Stimulated activated CD4-positive, alpha-beta T cell treated with anti-CD3 and anti-CD28 coated beads, Interleukin-4, amount 100 ng/mL, for 24 hours (primary cell): ENCODE measurements at regions not wholly inside any gene's neighbourhood (a gene's known extent, or its start where the extent isn't known, plus 50 kb on each side); places are given as distances from the start of the nearest gene placed in this dataset.
"Not testable (repeated sequence)": the region's sequence is repeated elsewhere in the genome, so short reads cannot be mapped to it uniquely, and the experiment has no call there.

Experiments
- DNase-seq: peaks from one replicate; pipeline ENCODE4 v3.0.0-alpha.2; 2020

- no peak for DNase-seq
Observed at GRCh38 chr2:147603447-147603846, 241.4 kb upstream of the ACVR2A start.

GRCh38 chr2:147600646-147601045 lies 244.2 kb upstream of the ACVR2A start:
- DNase-seq, result no peak

- DNase-seq, result no peak
Observed at GRCh38 chr2:147600223-147600622, 244.6 kb upstream of the ACVR2A start.

DNA sequence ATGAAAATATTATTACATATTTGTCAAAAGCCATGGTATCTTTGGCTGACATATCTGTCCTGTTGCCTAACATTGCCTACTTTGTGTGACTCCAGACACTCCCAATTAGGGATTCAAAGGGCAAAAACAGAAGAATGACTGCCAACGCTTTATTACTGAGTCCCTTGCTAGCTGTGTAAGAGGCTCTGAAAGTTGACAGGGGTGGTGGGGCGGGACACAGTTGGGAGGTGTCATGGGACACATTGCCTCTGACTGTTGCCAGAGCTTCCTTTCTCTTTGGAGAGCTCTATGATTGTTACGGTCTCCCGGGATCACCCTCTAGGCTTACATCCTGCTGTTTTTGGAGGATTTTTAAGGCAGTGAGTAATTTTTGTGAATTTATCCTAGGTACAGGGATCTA lies 249.6 kb upstream of the ACVR2A start:
- DNase-seq, result no peak

DNA sequence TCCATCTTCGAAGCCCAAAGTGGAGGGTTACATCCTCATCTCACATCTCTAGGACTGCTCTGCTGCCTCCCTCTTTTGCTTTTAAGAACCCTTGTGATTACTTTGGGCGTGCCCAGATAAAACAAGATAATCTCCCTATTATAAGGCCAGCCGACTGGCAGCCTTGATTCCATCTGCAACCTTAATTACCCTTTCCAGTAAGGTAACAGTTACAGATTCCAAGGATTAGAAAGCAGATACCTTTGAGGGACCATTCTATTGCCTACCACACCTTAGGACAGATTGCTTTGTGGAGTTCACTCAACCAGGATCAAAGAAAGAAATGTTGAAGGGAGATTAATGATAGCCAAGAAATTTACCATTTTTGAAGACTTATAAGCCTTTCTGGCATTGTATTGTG lies 250.8 kb upstream of the ACVR2A start:
- DNase-seq, result no peak

- DNase-seq, result not testable (repeated sequence)
Observed at GRCh38 chr2:147592784-147593183, 252.0 kb upstream of the ACVR2A start.

- no peak for DNase-seq
Observed at GRCh38 chr2:147589127-147589526, 255.7 kb upstream of the ACVR2A start.

DNA sequence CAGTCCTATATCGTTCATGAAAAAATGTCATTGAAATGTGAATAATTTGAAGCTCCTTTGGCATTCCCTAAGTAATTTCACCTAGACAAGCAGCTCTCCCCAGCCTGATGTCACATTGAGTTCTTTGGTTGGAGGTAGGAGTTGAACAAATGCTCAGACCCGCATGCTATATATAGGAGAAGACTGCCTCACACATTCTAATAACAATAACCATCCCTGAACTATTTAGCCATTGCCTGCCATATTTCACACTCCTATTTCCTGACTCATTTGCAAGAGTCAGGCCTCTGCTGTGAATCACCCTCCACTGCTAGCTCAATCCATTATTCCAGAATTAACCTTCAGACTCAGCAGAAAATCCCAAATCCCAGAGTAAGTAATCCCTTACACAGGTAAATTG lies 256.6 kb upstream of the ACVR2A start:
- DNase-seq, result no peak

GRCh38 chr2:147578529-147578928 lies 266.3 kb upstream of the ACVR2A start:
- DNase-seq, result no peak

- DNase-seq, result no peak
Observed at GRCh38 chr2:147577998-147578380, 266.8 kb upstream of the ACVR2A start.

GRCh38 chr2:147577323-147577997 lies 267.4 kb upstream of the ACVR2A start:
- DNase-seq, result no peak

GRCh38 chr2:147575106-147575505 lies 269.7 kb upstream of the ACVR2A start:
- no peak for DNase-seq

DNA sequence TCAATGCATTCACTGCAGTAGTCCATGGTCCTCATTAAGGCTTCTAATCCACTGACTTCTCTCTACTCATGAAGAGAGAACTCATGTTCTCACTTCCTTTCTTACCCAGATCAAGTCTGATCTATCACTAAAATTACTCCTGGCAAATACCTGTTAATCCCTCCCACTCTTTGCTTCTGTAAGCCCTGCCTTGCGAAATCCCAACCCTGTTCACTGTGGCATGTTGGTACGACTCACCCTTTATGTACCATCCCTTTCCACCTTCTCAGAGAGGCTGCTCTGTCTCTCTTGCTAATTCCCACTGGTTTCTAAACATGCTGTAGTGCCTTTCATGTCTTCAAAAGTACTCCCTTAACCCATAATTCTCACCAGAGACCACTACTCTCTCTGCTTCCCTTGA lies 272.2 kb upstream of the ACVR2A start:
- no peak for DNase-seq

DNA sequence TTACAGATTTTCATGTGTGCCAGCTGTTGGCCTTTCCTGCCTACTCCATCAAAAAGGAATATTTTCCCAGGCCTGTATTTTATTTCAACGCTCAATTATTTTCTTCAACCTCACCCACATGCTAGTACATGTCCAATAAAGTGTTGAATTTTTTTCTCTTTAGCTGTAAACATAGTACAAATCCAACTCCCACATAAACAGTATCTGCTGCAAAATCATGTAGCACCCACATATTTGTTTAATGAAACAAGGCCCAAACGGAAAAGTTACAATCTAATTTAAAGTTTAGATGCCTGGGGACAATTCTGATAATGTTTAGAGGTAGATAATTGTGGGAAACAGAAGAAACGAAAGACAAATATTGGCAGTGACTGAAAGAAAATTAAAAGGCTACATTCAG lies 275.4 kb upstream of the ACVR2A start:
- no peak for DNase-seq

GRCh38 chr2:147568109-147568508 lies 276.7 kb upstream of the ACVR2A start:
- DNase-seq, result no peak

DNA sequence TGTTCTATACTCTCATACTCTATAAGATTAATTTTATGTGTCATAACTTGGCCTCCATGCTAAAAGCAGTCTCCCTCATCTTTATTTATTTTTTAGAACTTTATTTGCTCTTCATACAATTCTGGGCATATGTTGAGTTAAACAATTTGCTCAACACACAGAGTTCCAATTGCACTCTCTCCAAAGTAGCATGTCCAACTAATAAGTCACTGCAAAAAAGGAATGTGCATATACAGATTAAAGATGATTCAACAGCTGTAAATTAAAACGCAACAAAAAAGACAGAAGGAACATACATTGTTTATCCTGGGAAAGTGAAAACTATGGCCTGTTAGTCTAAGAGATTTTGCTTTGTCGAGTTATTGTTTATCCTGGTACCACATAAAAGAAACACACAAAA lies 277.7 kb upstream of the ACVR2A start:
- DNase-seq, result no peak

DNA sequence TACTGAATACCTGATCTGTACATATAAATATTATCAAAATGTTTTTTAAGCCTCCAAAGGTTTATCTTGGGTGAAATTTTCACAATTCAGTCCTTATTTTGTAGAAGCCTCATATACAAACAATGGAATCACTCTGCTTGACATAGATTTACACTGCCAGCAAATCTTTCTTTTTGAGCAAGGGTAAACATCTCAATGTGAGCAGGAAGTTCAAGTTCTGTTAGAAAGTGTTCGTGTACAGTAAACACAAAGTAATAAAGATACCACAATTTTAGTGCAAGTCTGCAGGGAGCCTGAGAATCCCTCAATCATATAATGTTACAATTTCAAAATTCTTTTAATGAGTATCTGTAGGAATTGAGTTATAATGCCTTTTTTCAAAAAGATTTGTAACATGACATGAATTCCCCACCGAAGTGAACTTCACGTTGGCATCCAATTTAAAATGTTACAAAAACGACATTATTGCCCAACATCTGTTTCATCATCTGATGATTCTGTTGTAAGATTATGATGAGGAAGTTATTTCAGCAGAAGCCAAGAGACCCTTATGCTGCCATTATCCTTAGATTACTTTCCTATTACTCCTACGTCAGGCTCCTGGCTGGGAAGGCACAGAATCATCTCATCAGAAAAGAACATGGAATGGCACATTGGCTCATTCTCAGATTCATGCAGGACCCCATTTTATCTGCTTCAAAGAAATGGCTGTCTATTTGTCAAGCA lies 283.9 kb upstream of the ACVR2A start:
- no peak for DNase-seq

GRCh38 chr2:147559070-147559725 lies 285.6 kb upstream of the ACVR2A start:
- DNase-seq, result no peak

- no peak for DNase-seq
Observed at GRCh38 chr2:147558620-147559019, 286.2 kb upstream of the ACVR2A start.

DNA sequence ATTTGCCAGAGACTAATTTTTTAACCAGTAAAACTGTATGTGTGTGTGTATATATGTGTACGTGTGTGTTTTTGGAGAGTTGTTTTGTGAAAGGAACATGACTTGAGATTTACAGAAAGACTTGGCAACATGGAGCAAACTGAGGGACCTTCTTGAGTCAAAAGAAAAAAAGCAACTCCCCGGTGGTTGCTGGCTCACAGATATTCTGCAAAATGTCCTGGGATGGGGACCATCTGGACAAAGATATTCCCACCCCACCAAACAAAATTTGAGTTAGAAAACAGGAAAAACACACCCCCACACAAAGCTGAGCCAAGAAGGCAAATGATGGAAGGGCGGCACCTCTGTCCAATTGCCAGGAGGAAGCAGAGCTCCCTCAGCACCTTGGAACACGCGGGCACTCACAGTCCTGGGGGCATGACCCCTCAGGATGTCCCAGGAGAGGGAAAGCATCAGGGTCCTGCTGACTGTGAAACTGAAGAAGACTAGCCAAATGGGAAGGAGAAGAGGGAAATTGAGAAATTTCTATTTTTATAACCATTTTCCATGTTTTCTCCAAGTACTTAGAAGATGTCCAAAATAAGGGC lies 290.2 kb upstream of the ACVR2A start:
- no peak for DNase-seq

DNA sequence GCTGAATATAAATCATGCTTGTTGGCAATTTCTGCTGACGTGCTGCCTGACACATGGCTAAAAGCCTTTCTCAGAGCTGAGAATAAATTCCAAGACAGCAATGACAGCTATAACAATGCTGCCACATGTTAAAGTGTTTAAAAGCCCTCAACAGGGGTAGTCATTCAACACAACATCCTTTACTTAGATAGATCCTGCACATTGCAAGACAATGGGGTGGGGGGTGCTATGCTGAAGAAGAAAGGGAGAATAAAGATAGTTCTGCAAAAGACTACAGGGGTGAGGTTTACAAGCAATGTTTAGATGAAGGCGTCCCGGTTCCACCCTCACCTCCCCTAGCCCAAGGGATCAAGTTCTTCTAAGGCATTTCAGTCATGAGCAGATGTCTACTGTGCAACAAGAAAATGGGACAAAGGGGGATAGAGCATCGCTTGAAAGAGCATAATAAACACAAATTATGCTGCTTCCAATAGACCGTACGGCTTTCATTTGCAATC lies 291.0 kb upstream of the ACVR2A start:
- no peak for DNase-seq

DNA sequence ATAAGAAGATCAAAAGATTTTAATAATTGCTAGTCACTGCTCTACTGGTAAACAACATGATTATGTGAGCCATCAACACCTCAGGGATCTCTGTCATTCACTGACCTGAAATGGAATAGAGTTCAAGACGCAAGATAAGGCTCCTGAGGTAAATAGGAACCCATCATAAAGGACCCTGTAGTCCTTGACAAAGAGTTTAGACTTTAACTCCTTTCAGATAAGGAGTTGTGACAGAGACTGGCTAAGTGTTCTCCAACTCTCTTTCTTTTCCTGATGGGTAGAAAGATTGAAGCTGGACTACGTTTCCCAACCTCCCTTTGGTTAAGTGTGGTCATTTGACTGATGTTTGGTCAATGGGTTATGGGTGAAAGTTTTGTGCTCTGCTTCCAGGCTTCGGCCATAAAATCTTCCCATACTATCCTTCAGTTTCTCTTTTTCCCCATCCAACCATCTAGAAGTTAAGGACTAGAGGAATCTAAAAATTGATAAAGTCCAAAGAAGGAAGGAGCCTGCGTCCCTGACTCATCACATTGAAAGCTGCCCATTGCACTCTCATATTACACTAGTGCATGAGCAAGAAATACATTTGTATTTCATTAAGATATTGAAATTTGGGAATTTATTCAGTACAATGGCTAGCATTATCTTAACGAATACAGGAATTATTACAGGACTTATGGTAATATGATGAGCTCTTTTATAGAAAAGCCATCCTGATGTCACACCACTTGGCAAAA lies 293.7 kb upstream of the ACVR2A start:
- no peak for DNase-seq

DNA sequence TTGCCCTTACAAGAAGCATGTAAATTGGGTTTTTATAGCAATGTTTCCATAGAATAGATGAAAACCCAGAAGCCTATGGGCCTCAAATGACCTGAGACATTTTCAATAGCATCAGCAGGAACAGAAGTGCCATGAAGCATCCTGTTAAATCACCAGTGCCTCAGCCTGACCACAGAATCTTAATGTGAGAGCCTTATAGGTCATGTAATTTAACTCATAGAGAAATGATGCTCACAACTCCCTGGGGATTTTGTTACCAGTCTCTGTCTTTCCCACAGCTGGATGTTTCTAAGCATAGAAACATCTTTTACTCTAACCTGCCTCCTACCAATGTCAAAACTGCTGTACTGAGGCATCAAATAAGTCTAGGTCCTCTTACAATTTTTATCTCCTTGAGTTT lies 295.8 kb upstream of the ACVR2A start:
- DNase-seq, result no peak
